ENCODE measurements at regions not wholly inside any gene's neighbourhood (a gene's known extent, or its start where the extent isn't known, plus 50 kb on each side); places are given as distances from the start of the nearest gene placed in this dataset.

DNA sequence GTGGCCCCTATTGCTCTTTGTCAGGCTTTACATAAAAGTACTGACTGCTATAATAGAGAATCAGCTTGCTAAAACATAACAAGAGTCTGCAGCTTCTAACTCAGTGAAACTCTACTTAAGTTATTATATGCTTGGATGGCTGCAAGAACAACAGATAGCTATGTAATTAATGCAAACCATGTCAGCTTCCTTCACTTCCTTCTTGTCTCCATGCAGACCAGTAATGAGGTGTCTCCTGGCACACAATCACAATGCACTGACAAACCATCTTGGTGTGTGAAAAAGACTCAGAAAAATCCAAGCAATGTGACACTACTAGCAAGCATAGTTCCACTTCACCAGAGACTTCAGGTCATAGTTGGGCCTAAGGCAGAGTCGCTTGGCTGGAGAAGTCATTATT is 2068.9 kb upstream of the PIK3C3 start:
- Histone ChIP-seq H3K14ac (ENCODE audit: insufficient read length) (no peak overlapping the region), H3K18ac (ENCODE audit: extremely low read depth, low read length) (no peak overlapping the region), H3K79me2 (ENCODE audit: control insufficient read depth in 1 of 2, insufficient read depth in 2 of 2, low read length in 2 of 2) (no peaks in the 10 kb centered on the region), H3K27ac (ENCODE audit: low read depth, low read length) (no peak overlapping the region), H3K36me3 (ENCODE audit: control insufficient read depth in 2 of 4, insufficient read depth in 4 of 4, low read length in 3 of 4) (no peaks in the 10 kb centered on the region), H3K4ac (replicated peaks; ENCODE audit: insufficient read length, low read depth, low read length) (no peak overlapping the region), H2BK20ac (ENCODE audit: low read length) (no peak overlapping the region), H4K20me1 (replicated peaks in 1 of 2; ENCODE audit: control insufficient read depth in 1 of 2, insufficient read depth in 2 of 2, low read length in 2 of 2) (no peaks in the 10 kb centered on the region), H4K91ac (replicated peaks; ENCODE audit: insufficient read length, low read length) (no peak overlapping the region), H3K79me1 (ENCODE audit: low read depth, low read length) (no peaks in the 10 kb centered on the region), H2BK12ac (ENCODE audit: low read depth, low read length) (no peak overlapping the region), H3K9ac (replicated peaks in 1 of 4; ENCODE audit: extremely low read depth in 1 of 4, low read depth in 3 of 4, low read length in 3 of 4) (no peak overlapping the region), H4K8ac (ENCODE audit: extremely low read depth, insufficient read depth, low read length) (no peak overlapping the region), H3K4me1 (replicated peaks in 1 of 4; ENCODE audit: control insufficient read depth in 3 of 4, insufficient read depth in 4 of 4, low read length in 3 of 4) (no peaks in the 10 kb centered on the region), H3K23ac (ENCODE audit: insufficient read length) (no peak overlapping the region), H4K5ac (ENCODE audit: insufficient read length, low read depth, low read length) (no peak overlapping the region), H2AK5ac (ENCODE audit: low read depth, low read length) (no peak overlapping the region), H3K4me3 (ENCODE audit: extremely low read depth in 1 of 4, insufficient read depth in 2 of 4, low read depth in 3 of 4, low read length in 4 of 4) (no peak overlapping the region), H2BK5ac (ENCODE audit: low read depth, low read length) (no peak overlapping the region), H2AFZ (ENCODE audit: low read length) (no peak overlapping the region; the same call in 1 of the 2 replicates), H3K27me3 (replicated peaks in 1 of 4; ENCODE audit: control insufficient read depth in 3 of 4, extremely low read depth in 1 of 4, insufficient read depth in 3 of 4, low read length in 3 of 4) (no peaks in the 10 kb centered on the region), H3K4me2 (ENCODE audit: insufficient read depth in 1 of 2, low read depth in 2 of 2, low read length in 2 of 2) (no peak overlapping the region), H2BK15ac (ENCODE audit: low read length) (no peak overlapping the region), H2BK120ac (replicated peaks; ENCODE audit: low read depth, low read length) (no peak overlapping the region), H3K9me3 (ENCODE audit: insufficient read depth in 2 of 2, low read depth in 1 of 2, low read length in 1 of 2) (no peaks in the 10 kb centered on the region), H3K23me2 (ENCODE audit: low read depth, low read length) (no peaks in the 10 kb centered on the region), H3K56ac (replicated peaks; ENCODE audit: insufficient read length, low read depth, low read length) (no peak overlapping the region)
- POLR2A ChIA-PET (ENCODE audit: partially characterized antibody): no interaction called here
- FAIRE-seq (no peak), DNase-seq (ENCODE audit: low read depth in 1 of 2, low spot score in 2 of 2) (no peak)
- TF ChIP-seq CBX5 (IDR thresholded peaks at IDR 0.05; ENCODE audit: low read depth, low read length): no peak
- TF ChIP-seq SP4 (IDR thresholded peaks at IDR 0.05; ENCODE audit: low read length): no peak
- no peak for TF ChIP-seq ZNF274 (IDR thresholded peaks at IDR 0.05; ENCODE audit: borderline replicate concordance, extremely low read depth, low read length)
- 88% methylated on average over 1 of the region's 1 CpG; no CpG with 5 or more reads in 1 of the 2 experiments for WGBS, 2 experiments (ENCODE audit: extremely low coverage in 1 of 2, insufficient coverage in 1 of 2, insufficient read length in 1 of 2, insufficient replicate concordance in 2 of 2, low coverage in 1 of 2, low lambda C conversion rate in 2 of 2, missing lambda C conversion rate in 1 of 2)
- CTCF ChIA-PET (ENCODE audit: partially characterized antibody): interaction anchor here (1.3 kb wide), 1 partner anchor 79 kb away, joined by 4 read pairs; no protein-coding TSS in a partner anchor

Data from H1 (cell line).